ENCODE measurements at regions not wholly inside any gene's neighbourhood (a gene's known extent, or its start where the extent isn't known, plus 50 kb on each side); places are given as distances from the start of the nearest gene placed in this dataset.
"Not testable (repeated sequence)": the region's sequence is repeated elsewhere in the genome, so short reads cannot be mapped to it uniquely, and the experiment has no call there.

DNA sequence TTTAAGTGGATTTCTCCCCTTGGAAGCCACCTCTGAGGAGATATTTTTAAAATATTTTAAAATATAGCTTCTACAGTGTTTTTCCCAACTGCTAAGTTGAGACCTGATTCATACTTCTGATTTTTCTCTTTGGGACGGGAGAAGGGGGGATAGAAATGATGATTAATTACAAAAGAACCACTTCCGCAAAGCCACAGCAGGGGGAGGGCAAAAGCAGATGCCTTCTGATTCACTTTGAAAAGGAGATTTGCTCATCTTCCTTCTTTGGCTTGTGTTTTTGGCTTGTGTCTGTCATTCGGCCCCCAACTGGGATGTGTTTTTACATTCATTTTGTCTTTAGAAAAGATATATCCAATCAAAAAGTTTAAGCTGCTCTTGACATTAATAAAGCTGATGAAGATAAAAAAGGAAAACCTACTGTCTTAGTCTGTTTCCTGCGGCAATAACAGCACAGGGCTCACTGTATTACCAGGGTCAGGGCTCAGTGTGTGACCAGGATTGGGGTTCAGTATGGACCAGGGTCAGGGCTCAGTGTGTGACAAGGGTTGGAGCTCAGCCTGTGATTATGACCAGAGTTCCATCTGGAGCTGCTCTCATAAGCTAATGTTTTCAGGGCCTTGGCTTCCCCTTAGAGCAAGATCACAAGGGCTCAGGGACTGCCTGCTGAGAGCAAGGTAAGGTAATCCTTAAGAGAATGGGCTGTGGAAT, 223.2 kb downstream of the MTHFS start:
- DNase-seq, result no peak

DNA sequence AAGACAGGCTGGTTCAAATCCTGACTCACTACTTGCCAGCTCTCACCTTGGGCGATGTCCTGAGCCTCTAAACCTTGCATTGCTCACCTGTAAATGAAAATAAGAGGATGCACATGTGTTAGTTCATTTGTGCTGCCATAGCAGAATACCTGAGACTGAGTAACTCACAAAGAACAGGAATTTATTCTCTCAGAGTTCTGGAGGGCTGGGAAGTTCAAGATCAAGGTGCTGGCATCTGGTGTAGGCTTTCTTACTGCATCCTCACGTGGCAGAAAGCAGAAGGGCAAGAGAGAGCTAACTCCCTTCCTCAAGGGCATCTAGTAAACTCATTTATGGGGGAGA, 222.7 kb downstream of the MTHFS start:
- no peak for DNase-seq

DNA sequence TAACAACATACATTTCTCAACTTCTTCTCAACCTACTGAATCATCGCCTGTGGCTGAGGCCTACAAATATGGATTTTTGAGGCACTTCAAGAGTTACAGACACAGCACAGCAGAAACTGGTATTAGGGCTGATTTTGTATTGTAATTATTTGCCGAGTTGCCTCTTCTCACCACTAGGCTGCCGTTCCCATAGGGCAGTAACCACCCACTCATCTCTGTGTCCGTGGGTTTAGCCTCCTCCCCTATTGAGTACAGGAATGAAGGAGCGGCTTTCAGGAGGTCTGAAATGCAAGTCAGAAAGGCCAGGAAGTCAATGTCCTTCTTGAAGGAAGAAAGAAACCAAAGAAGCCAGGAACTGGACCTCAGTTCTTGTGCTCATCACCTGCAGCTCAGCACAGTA, 220.8 kb downstream of the MTHFS start:
- DNase-seq, result no peak

DNA sequence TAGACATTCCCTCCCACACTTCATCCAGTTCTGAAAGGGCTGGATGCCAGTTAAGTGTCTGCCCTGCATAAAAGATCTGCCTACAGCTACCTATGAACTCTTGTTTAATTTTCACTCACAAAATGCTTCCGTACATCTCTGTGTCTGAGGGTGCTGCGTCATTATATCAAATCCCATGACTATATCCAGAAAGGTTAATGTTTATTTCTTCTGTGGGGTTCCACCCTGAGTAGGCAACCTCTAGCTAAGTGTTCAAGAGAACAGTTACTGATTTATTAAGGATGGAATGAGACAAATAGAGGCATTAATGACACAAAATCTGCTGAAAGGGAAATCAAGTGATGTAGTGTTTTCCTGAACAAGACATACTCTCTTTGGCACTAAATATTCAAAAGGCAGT, 220.2 kb downstream of the MTHFS start:
- DNase-seq, result no peak

DNA sequence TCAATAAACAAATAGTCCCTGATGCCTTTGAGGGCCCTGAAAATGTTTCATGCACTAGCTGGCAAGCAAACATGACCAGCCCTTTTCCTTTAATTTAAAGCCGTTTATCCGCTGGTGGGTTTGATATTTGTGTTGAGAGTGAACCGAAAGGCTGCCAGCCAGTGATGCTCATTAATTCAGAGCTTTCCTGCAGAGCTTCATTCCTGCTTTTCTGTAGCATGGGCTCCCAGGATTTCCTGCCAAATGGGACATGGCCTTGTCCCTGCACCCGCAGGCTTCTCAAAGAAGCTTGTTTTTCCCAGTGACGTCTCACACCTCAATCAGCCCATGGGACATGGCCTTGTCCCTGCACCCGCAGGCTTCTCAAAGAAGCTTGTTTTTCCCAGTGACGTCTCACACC, 219.6 kb downstream of the MTHFS start:
- DNase-seq, result no peak

DNA sequence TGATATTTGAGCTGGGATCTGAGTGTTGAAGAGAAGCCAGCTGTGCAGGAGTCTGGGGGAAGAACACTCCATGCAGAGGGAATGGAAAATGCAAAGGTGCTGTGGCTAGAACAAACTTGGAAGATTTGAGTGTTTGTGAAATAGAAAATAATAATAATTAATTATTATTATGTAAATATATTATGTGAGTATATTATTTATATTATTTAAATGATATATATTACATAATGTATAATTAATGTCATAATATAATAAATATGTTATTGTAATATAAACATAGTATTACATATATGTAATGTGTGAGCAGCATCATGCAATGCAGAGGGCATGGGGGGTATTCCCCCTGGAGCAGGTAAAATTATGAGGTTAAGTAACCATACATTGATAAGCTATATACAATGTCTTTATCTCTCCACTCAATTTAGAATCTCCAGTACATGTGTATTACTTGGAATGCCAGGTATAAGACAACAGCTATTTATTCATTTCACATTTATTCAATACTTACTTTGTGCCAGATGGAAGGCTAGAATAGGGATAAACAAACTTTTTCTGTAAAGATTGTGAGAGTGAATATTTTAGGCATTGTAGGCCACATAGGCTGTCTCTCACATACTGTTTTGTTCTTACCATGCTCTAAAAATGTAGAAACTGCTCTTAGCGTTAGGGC, 218.6 kb downstream of the MTHFS start:
- no peak for DNase-seq

DNA sequence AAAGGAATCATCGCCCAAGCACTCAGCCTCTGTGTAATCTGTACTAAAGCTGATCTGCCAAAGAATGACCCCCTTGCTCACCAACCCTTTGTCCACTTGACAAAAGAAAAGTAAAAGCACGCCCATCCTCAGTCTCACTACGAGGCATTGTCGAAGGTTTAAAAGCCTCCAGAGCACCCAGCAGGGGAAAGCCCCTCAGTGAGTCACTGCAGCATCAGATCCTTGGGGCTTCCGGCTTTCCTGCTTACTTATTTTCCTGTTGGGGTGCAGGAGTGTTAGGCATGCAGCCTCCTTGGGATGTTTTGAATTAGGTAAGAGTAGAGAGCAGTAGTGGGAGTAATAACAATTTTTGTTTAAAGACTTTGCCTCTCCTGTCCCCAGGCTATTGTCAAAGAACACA, 216.1 kb downstream of the MTHFS start:
- no peak for DNase-seq

DNA sequence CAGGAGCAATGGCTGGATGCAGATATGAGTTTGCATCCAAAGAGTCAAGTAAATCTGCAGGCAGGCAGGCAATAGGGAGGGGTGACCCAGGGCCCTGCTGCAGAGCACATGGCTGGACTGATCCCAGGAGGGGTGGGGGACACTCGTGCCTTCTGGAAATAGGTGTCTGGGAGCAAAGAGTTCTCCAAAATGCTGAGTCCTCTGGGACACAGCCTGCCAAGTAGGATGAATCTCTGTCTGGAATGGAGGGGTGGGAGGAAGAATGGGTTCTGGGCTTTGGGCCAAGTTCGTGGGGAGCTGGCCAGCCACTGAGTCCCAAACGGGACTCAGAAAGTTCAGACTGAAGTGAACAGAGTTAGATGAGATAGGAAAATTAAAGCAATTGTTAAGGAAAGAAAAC, 214.5 kb downstream of the MTHFS start:
- peak; percentile 32 for DNase-seq

DNA sequence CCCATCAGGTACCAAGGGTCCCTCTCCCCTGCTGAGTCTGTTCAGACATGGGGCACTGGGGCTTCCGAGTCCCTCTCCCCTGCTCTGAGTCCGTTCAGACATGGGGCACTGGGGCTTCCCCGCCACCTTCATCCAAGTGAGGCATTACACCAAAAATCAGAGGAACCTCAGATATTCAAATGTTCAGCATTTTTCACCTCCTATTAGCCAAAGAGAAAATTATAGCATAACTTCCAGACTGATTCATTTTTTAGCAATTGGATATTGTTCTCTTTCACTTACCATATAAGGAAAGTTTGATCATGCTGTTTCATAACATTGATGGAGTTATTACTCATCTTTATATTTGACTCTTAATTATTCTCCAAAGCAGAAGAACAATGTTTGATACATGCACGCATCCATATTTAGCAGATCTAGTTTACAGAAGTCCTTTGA, 213.9 kb downstream of the MTHFS start:
- no peak for DNase-seq

DNA sequence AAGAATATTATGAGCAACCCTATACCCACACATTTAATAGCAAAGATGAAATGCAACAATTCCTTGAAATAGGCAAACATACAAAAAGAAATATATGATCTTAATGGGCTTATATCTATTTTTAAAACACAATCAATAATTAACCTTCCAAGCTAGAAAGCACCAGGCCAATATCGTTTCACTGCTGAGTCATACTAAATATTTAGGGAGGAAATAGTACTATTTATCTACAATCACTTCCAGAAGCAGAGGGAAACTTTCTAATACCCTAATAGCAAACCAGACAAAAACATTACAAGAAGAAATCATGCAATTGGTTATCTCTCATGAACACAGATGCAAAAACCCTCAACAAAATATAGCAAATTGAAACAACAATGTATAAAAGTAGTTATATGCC, 207.8 kb downstream of the MTHFS start:
- no peak for DNase-seq

DNA sequence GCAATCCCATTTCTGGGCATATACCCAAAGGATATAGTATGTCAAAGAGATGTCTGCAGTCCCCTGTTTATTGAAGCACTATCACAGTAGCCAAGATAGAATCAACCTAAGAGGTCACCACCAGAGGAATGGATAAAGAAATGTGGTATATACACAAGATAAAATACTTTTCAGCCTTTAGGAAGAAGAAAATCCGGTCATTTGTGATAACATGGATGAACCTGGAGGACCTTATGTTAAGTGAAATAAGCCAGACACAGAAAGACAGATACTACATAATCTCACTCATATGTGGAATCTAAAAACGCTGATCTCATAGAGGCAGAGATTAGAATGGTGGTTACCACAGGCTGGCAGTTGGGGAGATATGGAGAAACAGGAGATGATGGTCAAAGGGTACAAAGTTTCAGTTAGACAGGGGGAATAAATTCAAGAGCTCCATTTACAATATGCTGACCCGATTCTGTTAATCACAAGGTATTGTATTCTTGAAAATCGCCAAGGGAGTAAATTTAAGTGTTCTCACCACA, 195.8 kb downstream of the MTHFS start:
- no peak for DNase-seq

DNA sequence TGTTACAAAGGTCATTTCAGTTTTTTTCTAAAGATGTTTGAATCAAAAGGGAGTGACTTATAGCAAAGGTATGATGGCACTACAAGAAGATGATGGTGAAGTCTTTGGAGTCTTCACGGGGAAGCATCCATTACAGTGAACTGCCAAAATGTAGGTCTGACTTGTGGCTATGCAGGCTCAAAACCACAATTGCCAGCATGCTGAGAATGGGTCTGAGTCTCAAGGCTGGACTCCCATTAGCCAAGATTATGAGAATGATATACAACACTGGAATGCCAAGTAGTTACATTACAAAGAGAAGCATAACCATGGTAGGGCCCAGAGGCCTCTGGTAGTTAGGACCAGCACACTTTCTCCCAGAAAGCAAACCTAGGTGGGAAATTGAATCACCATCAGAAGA, 194.2 kb downstream of the MTHFS start:
- no peak for DNase-seq

DNA sequence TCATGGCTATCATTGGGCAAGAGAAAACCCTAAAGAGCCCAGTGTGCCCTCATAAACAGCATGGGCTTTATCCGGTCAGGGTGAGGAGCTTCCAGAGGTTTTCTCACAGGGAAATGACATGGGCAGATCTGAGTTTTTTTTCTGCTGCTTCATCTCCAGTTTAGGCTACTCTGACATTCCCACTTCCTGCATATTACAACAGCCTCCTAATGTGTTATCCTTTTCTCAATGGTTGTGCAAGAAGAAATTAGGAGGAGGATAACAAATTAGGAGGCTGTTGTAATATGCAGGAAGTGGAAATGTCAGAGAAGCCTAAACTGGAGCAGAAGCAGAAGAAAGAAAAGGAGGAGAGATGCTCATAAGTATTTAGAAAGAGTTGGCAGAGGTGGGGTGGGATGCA, 175.6 kb downstream of the MTHFS start:
- DNase-seq, result no peak

DNA sequence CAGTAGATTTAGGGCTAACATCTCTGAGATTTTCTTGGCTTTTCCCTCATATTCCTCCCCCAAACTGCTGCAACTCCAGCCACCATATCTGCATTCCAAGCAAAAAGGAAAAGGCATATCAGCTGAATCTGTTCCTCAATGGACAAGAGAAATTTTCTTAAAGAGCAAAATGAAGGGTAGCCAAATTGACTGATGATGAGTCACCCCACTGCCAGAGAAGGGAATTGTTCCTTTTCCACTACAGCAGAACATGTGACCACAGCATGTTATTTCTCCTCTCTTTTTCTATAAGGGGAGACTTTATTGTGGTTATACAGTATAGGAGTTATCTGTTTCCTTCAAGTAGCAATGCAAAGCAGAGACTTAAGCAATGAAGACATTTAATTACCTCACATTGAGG, 172.5 kb downstream of the MTHFS start:
- DNase-seq, result no peak

DNA sequence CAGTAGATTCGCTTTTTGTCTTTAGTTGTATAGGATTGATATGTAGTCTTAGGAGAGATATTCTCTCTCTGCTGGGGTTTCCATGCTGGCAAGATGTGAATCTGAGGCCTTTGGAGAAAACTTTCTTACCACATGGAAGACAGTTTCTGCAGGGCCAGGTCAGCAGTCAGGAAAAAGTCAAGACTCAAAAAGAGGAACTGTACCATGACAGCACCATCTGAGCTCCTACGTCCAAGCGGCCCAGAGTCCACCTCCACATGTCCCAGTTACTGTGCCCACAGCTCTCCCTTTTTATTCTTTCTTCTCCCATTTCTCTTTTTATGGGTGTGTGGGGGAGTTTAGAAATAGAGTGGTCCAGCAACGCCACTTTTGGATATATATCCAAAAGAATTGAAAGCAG, 172.0 kb downstream of the MTHFS start:
- no peak for DNase-seq

DNA sequence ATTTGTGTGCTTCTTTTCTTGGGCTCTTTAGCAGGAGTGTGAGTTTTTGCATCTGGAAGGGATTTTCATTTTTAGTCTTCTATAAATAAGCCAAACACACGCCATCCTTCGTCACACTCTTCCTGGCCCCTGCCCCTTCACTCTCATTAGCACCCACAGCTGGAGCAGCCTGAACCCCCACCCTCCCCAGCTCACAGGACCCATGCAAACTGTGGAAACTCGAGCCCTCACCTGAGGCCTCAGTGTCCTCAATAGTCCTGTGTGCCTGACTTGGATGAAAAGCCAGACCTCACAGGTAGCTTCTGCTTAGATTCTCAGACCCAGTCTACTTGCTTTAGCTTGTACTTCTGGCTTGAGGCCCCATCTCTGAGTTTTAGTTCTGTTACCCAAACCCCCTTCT, 167.9 kb downstream of the MTHFS start:
- no peak for DNase-seq

DNA sequence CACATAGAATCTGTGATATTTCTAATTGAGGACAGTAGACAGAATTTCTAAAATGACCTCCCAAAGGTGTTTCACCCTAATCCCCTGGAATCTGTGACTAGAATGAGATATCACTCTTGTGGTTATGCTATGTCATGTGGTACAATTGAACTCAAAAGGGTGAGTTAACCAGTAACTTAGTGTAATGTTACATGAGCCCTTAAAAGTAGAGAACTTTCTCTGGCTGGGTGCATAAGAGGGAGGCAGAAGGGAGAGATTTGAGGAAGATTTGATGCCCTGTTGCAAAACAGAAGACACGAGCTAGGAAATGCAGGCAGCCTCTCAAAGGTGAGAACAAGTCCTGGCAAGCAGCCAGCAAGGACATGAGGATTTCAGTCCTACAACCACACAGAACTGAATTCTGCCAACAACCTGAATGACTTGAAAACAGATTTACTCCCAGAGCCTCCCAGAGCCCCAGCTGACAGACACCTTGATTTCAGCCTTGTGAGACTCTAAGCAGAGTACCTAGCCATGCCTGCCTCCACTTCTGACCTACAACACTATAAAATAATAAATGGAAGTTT, 160.3 kb downstream of the MTHFS start:
- DNase-seq, result no peak

DNA sequence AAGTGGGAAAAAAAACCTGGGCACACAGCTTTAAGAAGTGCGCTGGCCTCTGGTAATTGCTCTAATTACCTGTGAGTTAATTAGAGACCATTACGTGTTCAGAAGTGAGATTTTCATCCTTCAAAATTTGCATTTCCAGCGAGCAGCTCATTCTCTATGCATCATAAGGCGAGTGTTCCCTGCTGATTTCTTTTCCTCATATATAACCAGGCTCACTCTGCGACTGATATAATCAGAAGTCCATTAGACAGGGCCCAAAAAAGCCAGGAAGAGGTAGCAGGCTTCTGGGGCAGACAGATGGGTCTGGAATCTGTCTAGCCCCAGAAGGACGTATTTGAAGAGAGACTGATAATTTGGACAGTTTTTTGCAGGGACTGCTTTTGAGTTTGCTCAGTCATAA, 158.7 kb downstream of the MTHFS start:
- no peak for DNase-seq

DNA sequence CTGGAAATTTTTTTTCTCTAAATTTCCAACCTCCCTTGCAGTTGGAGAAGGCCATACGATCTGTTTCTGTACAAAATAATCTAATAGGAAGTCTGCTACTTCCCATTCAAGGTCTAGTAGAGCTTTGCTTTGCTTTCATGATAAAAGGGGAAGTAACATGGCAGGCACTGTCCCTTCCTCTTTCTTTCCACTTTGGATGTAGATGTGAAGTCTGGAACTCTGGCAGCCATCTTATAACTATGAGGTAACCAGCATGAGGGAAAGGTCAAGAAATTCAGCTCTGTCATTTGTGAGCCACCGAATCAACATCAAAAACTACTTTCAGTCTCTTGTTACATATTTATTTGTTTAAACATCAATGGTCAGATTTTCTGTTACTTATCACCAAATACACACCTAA, 156.3 kb downstream of the MTHFS start:
- DNase-seq, result no peak

DNA sequence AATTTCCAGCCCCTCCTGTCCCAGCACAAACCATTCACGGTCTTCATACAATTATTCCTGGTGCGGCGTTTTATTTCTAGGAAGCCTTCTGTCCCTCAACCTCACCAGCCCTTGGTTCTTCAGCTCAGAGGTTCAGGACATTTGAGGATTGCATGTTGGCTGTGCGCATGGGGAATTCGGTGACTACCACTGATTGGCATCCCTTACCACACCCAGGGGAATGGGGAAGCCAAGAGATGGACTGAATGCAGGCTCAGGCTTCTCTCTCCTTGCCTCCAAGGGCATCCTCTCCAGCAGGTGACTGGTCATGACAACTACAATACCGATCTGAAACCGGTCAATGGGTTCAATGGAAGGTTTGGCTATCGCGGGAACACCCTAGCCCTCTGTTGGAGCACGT, 153.8 kb downstream of the MTHFS start:
- DNase-seq, result no peak

DNA sequence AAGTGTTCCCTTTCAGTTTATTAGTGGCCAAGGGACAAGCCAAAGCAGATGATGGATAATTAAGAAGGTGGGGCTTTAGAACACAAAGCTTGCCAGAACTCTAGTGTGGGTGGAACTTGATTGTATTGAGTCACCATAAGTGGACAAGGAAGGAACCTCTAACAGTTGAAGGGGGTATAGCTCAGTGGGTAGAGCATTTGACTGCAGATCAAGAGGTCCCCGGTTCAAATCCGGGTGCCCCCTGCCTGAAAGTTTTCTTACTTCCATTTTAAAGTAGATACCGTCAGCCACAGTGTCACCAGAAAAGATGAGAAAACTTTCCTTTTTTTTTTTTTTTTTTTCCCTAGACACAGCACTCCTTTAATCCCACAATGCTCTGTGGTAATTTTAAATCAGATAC, 152.3 kb downstream of the MTHFS start:
- not testable (repeated sequence) for DNase-seq

DNA sequence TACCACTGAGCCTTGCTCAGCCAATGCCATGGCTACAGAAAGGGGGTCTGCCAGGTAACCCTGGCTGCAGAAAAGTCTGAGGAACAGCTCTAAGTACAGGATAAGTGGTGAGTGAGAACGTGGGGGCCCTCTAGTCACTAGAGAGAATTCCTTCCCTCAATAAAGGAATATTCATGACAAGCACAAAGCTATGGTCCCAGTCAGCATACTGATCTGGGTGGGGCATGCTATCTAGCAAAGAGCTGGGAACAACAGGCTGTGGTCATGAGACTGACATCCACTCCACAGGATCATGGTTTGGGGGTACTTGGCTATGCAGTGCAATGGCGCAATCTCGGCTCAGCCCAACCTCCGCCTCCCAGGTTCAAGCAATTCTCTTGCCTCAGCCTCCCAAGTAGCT, 140.4 kb downstream of the MTHFS start:
- no peak for DNase-seq

DNA sequence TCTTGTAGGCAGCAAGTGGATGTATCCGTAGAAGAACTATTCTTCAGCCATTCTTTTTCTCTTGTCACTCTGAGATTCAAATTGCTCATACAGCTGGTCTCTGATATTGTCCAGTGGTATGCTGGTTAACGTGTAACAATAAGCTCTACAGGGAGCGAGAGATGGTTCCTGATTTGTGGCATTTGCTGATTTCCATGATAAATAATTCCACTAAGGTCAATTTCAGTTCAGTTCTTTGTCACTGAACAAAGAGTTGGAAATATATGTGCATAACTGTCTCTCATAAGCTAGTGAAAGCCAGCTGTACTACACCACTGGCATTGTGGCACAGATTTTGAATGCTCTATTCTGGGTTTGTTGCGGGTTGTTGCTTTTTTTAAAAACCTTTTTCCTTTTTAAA, 131.7 kb downstream of the MTHFS start:
- DNase-seq, result no peak

DNA sequence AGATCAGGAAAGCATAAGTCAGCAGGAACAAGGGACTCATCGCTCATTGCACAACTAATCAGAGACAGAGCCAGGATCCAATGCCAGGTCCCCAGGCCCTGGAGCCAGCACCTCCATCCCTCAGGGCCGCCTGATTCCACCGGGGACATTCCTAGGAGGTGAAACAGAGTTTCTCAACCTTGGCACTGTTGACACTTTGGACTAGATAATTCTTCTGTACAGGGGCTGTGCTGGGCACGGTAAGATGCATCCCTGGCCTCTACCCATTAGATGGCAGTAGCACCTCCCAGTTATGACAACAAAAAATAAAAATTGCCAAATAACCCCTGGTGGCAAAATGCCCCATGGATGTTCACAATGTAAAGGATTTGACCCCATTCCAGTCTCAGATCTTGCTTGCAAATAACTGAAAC, 127.7 kb downstream of the MTHFS start:
- DNase-seq, result no peak
